ENCODE measurements at regions not wholly inside any gene's neighbourhood (a gene's known extent, or its start where the extent isn't known, plus 50 kb on each side); places are given as distances from the start of the nearest gene placed in this dataset.
A peak's percentile ranks its signal among the peaks of the same experiment; 100 is the strongest.

GRCh38 chr14:94924189-94924588, 154.3 kb upstream of the GSC start:
- no peak for DNase-seq (ENCODE audit: low read depth)

DNA sequence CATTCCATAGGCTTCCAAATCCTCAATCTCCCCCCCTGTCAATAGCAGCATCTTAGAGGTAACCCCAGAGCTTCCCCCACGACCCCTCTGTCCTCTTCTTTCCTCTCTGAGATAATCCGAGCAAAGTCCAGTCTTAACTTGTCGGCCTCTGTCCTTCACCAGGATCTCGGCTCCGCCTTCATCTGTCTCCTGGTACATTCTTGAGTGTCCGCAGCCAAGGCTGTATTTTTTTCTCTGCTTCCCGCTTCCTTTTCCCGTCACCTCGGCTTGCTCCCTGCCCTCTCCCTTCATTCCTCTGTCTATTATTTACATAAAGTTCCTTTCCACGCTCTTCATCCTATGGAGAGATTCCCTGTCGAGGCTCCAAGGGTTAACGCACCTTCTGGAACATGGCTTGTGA, 153.9 kb upstream of the GSC start:
- DNase-seq (ENCODE audit: low read depth) = no peak

GRCh38 chr14:94922595-94923239, 152.8 kb upstream of the GSC start:
- DNase-seq (ENCODE audit: low read depth) = no peak

DNA sequence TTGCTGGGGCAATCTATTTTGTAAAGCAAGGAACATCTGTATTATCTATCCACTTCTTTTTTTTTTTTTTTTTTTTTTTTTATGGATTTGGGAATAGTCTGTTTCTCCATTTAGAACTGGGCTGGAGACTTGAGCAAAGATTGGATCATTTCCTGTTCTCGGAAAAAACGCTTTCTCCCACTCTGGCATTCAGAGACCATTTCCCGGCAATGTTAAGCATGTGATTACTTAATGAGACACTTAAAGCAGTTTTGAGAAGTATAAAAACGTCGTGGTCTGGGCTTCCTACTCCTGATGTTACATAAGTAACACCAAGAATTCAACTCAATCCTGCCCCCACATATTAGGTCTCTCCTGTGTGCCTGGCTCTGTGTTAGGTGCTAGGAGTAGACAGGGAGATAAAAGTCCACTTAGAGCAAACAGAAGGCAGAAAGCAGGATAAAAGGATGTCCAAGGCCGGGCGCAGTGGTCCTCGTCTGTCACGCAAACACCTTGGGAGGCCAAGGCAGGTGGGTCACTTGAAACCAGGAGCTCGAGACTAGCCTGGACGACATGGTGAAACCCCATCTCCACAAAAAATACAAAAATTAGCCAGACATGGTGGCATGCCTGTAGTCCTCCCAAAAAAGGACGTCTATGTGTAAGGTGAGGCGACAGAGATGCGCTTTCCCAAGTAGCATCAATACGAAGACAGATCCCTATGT, 152.1 kb upstream of the GSC start:
- peak; percentile 83 for DNase-seq (ENCODE audit: low read depth)

- no peak for DNase-seq (ENCODE audit: low read depth)
Measured at GRCh38 chr14:94921456-94921855, 151.5 kb upstream of the GSC start.

GRCh38 chr14:94919896-94920295, 150.0 kb upstream of the GSC start:
- DNase-seq (ENCODE audit: low read depth) = no peak

- no peak for DNase-seq (ENCODE audit: low read depth)
Measured at GRCh38 chr14:94918896-94919295, 149.0 kb upstream of the GSC start.

DNA sequence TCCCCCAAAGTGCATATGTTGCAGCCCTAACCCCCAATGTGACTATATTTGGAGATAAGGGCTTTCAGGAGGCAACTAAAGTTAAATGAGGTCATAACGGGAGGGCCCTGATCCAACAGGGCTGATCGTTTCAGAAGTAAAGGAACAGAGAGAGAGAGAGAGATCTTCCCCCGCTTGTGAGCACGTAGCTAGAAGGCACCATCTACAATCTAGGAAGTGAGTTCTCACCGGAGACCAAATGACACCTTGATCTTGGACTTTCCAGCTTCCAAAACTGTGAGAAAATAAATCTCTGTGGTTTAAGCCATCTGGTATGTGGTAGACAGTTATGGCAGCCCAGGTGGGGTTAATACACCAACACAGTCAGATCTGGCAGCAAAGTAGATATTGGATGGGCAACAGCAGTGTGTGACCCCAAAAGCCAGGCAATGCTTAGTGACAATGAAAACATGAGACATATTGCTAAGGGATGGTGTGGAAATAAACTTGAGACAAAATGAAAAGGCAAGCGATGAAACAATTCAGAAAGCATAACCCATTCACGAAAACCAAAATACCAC, 147.2 kb upstream of the GSC start:
- no peak for DNase-seq (ENCODE audit: low read depth)

DNA sequence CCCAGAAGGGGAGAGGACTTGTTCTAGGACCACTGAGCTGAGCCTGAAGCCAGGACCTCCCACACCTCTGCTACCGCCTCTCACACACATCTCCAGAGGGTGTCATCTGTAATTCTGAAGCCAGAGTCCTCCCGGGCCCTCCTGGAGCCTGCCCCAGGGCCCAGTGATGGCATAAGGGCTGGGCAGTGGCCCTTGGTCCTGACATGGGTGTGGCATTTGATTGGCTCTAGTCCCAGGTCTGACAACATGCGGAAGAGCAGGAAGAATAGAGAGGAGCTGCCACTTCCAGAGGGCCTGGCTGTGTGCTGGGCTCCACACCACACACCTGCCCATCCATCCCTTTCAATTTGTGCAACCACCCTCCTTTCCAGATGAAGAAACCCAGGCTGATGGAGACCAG, 144.3 kb upstream of the GSC start:
- no peak for DNase-seq (ENCODE audit: low read depth)

- no peak for DNase-seq (ENCODE audit: low read depth)
Measured at GRCh38 chr14:94907626-94908261, 137.8 kb upstream of the GSC start.

GRCh38 chr14:94906991-94907587, 137.2 kb upstream of the GSC start:
- DNase-seq (ENCODE audit: low read depth) = no peak

DNA sequence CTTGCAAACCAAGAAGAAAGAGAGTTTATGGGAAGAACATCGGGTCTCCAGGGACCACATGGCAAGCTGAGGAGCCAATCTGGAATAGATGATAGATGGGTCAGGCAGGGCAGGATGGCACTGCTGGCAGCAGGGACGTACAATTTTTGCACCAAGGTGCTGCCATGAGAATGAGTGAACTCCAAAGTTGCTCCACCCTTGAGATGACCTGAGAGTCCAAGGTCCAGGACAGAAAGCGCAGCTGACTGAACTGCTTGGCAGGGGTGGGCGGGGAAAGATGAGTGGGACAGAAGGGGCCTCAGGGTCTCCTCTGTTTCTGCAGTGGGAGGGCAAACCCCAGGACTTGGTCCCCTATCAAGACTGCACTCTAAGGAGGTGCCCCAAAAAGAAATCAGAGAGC, 136.7 kb upstream of the GSC start:
- DNase-seq (ENCODE audit: low read depth) = no peak

DNA sequence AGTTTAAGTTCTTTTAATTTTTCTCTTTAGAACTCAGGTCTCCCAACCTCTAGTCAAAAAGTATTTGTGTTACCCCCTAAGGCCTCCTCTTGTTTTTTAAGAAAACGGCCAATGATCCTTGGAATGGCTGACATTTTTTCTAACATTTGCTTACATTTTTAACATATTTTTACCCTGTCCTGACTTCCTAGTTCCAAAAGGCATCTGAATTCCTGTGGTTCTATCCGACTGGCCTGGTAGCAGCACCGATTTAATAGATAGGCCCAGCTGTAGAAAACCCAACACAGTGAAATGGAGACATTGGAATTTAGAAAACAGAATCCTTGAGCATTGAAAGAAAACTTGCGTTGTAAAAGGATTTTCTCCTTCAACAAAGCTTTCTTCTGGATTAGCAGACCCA, 134.7 kb upstream of the GSC start:
- DNase-seq (ENCODE audit: low read depth) = no peak

GRCh38 chr14:94903883-94904282, 134.0 kb upstream of the GSC start:
- no peak for DNase-seq (ENCODE audit: low read depth)

GRCh38 chr14:94903338-94903737, 133.4 kb upstream of the GSC start:
- DNase-seq (ENCODE audit: low read depth) = no peak

DNA sequence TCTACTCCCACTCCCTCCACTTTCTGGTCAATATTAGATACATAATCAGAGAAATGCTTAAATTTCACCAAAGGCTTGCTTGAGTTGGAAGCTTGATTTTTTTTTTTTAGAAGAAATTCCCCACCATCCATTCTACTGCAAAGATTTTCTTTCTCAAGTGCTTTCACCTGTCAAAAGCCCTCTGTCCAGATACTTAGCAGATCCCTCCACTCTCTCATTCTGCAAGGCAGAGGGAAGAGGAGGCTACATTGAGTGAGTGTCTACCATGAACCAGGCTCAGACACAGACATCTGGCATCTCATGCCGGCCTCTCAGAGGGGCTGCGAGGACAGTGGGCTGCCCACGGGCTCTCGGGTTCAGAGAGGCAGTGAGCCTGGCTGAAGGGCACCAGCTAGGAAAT, 127.6 kb upstream of the GSC start:
- no peak for DNase-seq (ENCODE audit: low read depth)

DNA sequence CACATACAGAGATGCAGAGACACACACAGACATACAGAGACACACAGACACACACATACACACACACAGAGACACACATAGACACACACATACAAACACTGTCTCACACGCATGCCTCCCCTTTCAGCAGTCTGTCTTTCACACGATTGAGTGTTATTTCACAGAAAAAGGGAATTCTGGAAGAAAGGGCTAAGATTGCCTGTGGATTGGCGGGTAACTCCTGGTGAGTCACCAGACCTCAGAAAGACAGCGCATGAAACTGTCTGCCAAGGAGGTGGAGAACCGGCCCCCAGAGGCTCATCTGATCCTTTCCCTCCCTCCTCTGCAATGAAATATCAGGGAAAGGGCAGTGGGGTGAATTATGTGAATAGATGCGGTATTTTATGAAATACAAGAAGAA, 127.2 kb upstream of the GSC start:
- peak; percentile 83 for DNase-seq (ENCODE audit: low read depth)

GRCh38 chr14:94893411-94894160, 123.7 kb upstream of the GSC start:
- DNase-seq (ENCODE audit: low read depth) = no peak

DNA sequence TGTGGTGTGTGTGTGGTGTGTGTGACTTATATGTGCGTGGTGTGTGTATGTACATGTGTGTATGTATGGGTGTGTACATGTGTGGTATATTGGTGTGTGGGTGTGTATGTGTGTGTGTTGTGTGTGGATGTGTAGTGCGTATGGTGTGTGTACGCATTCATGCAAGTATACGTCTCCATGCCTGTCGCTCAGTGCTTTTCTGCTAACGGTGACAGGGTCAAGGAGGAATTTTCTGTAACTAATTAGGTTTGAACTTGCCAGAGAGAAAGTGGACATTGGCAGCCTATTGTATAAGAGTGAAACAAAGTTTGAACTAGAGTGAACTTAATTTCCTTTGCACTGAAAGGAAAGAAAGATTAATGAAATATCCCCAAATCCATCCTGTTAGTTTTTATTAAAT, 120.9 kb upstream of the GSC start:
- DNase-seq (ENCODE audit: low read depth) = no peak

GRCh38 chr14:94889520-94890312, 119.8 kb upstream of the GSC start:
- DNase-seq (ENCODE audit: low read depth) = no peak

DNA sequence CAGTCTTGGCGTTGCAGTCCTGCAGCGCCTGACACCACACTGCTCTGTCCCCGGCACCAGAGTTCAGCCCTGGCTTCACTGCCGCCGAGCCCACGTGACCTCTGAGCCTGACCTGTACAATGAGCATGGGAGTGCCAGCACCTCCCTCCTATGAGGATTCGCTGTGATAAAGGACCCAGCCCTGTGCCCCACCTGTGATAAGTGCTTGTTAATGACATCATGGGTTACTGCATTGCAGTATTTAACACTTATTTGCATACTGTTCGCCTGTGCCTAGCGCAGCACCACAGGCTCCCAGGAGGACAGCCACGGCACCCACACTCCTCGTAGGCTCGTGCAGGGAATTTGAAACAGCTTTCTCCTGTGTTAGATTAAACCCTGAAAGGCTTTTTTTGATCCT, 118.2 kb upstream of the GSC start:
- no peak for DNase-seq (ENCODE audit: low read depth)

All from stromal cell of bone marrow (primary cell).